SK-N-MC (cell line): ENCODE measurements at regions not wholly inside any gene's neighbourhood (a gene's known extent, or its start where the extent isn't known, plus 50 kb on each side); places are given as distances from the start of the nearest gene placed in this dataset.

ENCODE experiments used
- EZH2 ChIP-seq: fragments of 200-600 bp; sonication (generic); IDR thresholded peaks from one replicate; pipeline ENCODE4 v1.6.1; 2017; ENCODE audit warnings: antibody characterized with exemption
- POLR2AphosphoS5 ChIP-seq: IDR thresholded peaks from 2 replicates; pipeline ENCODE4 v1.6.1; 2012; ENCODE audit warnings: mild to moderate bottlenecking, low read depth, low read length, borderline replicate concordance

DNA sequence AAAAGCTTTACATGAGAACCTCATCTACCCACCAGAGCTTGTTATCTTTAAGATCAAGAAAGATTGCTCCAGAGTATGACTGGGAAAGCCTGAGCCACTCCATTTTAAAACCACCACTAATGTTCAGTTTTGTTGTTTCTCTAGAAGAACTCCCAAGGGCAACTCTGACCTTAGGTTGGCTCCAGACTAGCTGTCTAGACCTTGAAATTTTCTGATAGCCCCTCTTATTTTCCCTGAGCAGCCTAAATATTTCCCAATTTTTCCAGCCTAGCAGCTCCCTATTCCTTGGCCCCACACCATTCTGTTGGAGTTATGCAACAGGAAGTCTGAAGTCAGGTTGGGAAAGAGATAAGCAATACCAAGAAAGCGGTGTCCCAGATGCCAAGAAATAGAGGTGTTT lies 84.6 kb upstream of the TCF21 start:
- TF ChIP-seq EZH2 (no peak), POLR2AphosphoS5 (no peak)
